ENCODE measurements at regions not wholly inside any gene's neighbourhood (a gene's known extent, or its start where the extent isn't known, plus 50 kb on each side); places are given as distances from the start of the nearest gene placed in this dataset.

DNA sequence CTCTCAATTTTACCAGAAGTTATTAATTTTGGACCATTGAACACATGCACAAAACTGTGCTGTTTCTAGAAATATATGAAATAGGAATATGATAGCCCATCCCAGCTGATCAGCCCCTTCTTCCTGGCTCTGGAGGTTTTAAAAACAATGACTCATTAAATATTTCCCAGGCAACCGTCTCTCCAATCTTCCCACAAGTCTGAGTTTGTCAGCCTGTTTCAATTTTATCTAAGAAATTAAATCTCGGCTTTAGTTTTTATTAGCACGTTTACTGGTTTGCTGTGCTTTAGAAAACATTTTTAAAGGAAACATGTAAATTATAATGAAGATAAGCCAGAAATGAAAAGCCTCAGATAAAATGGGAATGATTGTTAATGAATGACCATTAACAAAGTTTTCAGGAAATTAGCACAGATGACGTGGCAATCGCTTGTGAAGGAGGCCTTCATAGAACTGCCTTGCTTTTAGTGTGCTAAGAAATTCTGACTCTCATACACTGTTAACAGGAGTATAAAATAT, 89.3 kb upstream of the RAP1B start:
- ATAC-seq: no peak
- H3K27ac Mint-ChIP-seq: no peak overlapping the region
- H3K4me3 Mint-ChIP-seq: no peak overlapping the region
- CTCF ChIA-PET: interaction anchor here (1.0 to 1.5 kb wide), 2 partner anchors 18 to 45 kb away, joined by 3 read pairs; no protein-coding TSS in a partner anchor
- H3K9me3 Mint-ChIP-seq (ENCODE audit: low read depth): no peaks in the 10 kb centered on the region
- no peaks in the 10 kb centered on the region for H3K4me1 Mint-ChIP-seq
- DNase-seq: no peak
- H3K27me3 Mint-ChIP-seq: peaks cover 3% of the 10 kb centered on the region
- H3K36me3 Mint-ChIP-seq: no peaks in the 10 kb centered on the region

- CTCF ChIA-PET: interaction anchor here (1.5 kb wide), 1 partner anchor 17 kb away, joined by 3 read pairs; no protein-coding TSS in a partner anchor
- H3K36me3 Mint-ChIP-seq: no peaks in the 10 kb centered on the region
- H3K4me3 Mint-ChIP-seq: no peak overlapping the region
- H3K9me3 Mint-ChIP-seq (ENCODE audit: low read depth): no peaks in the 10 kb centered on the region
- ATAC-seq (no peak), DNase-seq (no peak)
- H3K27me3 Mint-ChIP-seq: peaks cover 3% of the 10 kb centered on the region
- no peaks in the 10 kb centered on the region for H3K4me1 Mint-ChIP-seq
- no peak overlapping the region for H3K27ac Mint-ChIP-seq
Measured at GRCh38 chr12:68521848-68522502, 88.7 kb upstream of the RAP1B start.

DNA sequence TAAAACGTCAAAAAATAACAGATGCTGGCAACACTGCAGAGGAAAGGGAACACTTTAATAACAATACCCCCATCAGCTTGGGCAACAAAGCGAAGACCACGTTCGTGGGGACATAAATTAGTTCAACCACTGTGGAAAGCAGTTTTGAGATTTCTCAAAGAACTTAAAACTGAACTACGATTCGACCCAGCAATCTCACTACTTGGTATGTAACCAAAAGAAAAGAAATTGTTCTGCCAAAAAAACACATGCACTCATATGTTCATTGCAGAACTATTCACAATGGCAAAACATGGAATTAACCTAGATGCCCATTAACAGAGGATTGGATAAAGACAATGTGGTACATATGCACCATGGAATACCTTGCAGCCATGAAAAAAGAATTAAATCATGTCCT, 81.2 kb upstream of the RAP1B start:
- no peaks in the 10 kb centered on the region for H3K27me3 Mint-ChIP-seq
- CTCF ChIA-PET: no interaction called here

DNA sequence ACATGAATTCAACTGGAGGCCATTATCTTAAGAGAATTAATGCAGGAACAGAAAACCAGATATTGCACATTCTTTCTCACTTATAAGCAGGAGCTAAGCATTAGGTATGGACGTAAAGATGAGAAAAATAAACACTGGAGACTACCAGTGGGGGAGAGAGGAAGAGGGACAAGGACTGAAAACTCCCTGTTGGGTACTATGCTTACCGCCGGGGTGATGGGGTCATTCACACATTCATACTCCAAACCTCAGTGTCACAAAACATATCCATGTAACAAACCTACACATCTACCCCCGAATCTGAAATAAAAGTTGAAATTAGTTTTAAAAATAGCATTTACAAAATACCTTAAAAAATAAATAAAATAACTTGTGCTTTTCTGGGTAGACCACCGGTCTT, 80.8 kb upstream of the RAP1B start:
- DNase-seq (no peak), ATAC-seq (no peak)
- Mint-ChIP-seq H3K4me3 (no peak overlapping the region), H3K27me3 (no peaks in the 10 kb centered on the region), H3K9me3 (ENCODE audit: low read depth) (peaks cover 6% of the 10 kb centered on the region), H3K36me3 (peaks cover 5% of the 10 kb centered on the region), H3K27ac (no peak overlapping the region), H3K4me1 (peaks cover 8% of the 10 kb centered on the region)
- CTCF ChIA-PET: no interaction called here

More for the DNA sequence above, 81.2 kb upstream of the RAP1B start:
- Mint-ChIP-seq H3K4me3 (no peak overlapping the region), H3K27ac (no peak overlapping the region), H3K9me3 (ENCODE audit: low read depth) (peaks cover 6% of the 10 kb centered on the region), H3K4me1 (peaks cover 8% of the 10 kb centered on the region), H3K36me3 (peaks cover 5% of the 10 kb centered on the region)
- DNase-seq (no peak), ATAC-seq (no peak)

DNA sequence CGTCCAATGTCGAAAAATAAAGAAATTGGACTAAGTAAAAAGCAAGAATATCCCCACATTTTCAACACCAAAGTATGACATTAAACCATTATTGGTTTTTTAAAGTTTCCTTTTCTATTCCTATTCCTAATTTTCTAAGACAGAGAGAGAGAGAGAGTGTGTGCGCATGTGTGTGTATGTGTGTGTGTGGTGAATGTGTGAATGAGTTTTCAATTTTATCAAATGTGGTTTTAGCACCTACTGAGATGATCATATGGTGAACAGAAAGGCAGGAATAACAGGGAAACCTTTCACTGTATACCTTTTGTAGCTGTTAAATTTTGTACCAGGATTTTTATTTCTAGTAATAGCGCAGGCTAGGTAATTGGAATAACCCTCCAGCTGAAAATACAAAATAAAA, 80.4 kb upstream of the RAP1B start:
- CTCF ChIA-PET: no interaction called here
- ATAC-seq: no peak
- H3K4me3 Mint-ChIP-seq: no peak overlapping the region

GRCh38 chr12:68530965-68531364, 79.7 kb upstream of the RAP1B start:
- peaks cover 8% of the 10 kb centered on the region for H3K4me1 Mint-ChIP-seq
- H3K36me3 Mint-ChIP-seq: peaks cover 5% of the 10 kb centered on the region
- no peak for DNase-seq
- peaks cover 6% of the 10 kb centered on the region for H3K9me3 Mint-ChIP-seq (ENCODE audit: low read depth)
- H3K27me3 Mint-ChIP-seq: no peaks in the 10 kb centered on the region
- no peak overlapping the region for H3K4me3 Mint-ChIP-seq
- CTCF ChIA-PET: no interaction called here
- no peak overlapping the region for H3K27ac Mint-ChIP-seq
- no peak for ATAC-seq

More for the DNA sequence above, 80.4 kb upstream of the RAP1B start:
- H3K9me3 Mint-ChIP-seq (ENCODE audit: low read depth): peaks cover 6% of the 10 kb centered on the region
- H3K4me1 Mint-ChIP-seq: peaks cover 8% of the 10 kb centered on the region
- H3K27ac Mint-ChIP-seq: no peak overlapping the region
- peaks cover 5% of the 10 kb centered on the region for H3K36me3 Mint-ChIP-seq
- DNase-seq: no peak
- H3K27me3 Mint-ChIP-seq: no peaks in the 10 kb centered on the region

DNA sequence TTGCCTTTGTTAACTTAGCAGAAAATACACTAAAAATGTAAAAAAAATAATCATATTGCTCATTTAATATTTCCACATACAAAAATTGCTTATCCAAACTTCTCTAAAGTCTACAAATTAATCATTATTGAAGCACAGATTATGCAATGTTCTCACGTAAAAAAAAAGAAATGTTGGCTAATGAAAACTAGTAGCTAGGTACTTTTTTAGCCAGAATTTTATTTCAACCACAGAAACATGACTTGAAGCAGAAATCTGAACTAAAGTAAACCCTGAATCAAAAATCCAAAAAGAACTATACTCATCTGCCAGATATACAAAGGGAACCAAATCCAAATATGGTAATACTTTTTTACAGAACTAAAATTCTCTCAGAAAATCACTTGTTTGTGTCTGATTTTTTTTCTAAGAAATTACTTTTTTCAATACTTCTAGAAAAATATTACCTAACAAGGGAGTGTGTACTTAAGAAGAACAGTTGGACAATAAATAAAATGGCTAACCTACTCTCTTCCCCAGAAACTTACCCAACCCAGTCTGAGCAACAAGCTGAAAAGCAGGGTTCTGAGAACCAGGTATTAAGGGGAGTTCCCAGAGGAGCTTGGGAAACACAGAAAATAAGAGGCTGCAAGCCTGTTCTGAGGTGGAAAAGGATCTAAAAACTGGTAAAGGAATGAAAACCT, 78.4 kb upstream of the RAP1B start:
- ATAC-seq (no peak), DNase-seq (no peak)
- peaks cover 3% of the 10 kb centered on the region for H3K9me3 Mint-ChIP-seq (ENCODE audit: low read depth)
- peaks cover 14% of the 10 kb centered on the region for H3K4me1 Mint-ChIP-seq
- H3K4me3 Mint-ChIP-seq: no peak overlapping the region
- no peaks in the 10 kb centered on the region for H3K27me3 Mint-ChIP-seq
- no peak overlapping the region for H3K27ac Mint-ChIP-seq
- CTCF ChIA-PET: interaction anchor here (1.0 kb wide), 1 partner anchor 115 kb away, joined by 3 read pairs; no protein-coding TSS in a partner anchor
- peaks cover 4% of the 10 kb centered on the region for H3K36me3 Mint-ChIP-seq

DNA sequence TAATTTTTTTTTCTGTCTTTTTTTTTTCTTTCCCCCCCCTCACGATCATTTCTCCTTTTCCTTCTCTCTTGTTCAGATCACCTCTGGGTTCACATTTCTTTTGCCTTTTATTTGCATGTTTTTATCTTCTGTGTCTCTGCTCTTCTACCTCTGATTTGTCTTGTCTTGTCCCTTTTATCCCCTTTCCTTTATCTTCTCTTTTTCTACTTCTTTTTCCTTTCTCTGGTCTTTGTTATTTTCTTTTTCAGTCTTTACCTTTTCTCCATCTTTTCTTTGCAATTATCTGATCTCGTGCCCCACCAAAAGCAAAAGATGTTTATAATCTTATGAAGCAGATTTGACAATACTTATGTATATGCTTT, 77.8 kb upstream of the RAP1B start:
- peaks cover 2% of the 10 kb centered on the region for H3K36me3 Mint-ChIP-seq
- no peak overlapping the region for H3K27ac Mint-ChIP-seq
- DNase-seq (no peak), ATAC-seq (no peak)
- no peak overlapping the region for H3K4me3 Mint-ChIP-seq
- CTCF ChIA-PET: no interaction called here
- no peaks in the 10 kb centered on the region for H3K27me3 Mint-ChIP-seq
- H3K4me1 Mint-ChIP-seq: peaks cover 15% of the 10 kb centered on the region
- no peaks in the 10 kb centered on the region for H3K9me3 Mint-ChIP-seq (ENCODE audit: low read depth)

DNA sequence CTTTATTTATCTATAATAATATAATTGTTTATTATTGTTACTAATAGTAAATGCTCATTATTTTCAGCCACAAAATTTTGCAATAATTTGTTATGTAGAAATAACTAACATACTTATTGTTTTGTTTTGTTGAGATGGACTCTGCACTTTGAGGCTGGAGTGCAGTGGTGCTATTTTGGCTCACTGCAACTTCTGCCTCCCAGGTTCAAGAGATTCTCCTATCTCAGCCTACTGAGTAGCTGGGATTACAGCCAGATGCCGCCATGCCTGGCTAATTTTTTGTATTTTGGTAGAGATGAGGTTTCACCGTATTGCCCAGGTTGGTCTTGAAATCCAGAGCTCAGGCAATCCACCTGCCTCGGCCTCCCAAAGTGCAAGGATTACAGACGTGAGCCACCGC, 76.6 kb upstream of the RAP1B start:
- CTCF ChIA-PET: no interaction called here
- Mint-ChIP-seq H3K9me3 (ENCODE audit: low read depth) (no peaks in the 10 kb centered on the region), H3K36me3 (no peaks in the 10 kb centered on the region), H3K4me1 (peaks cover 24% of the 10 kb centered on the region), H3K4me3 (no peak overlapping the region), H3K27ac (no peak overlapping the region), H3K27me3 (no peaks in the 10 kb centered on the region)
- ATAC-seq: no peak
- no peak for DNase-seq

GRCh38 chr12:68536885-68537485, 73.7 kb upstream of the RAP1B start:
- H3K4me3 Mint-ChIP-seq: no peak overlapping the region
- DNase-seq (no peak), ATAC-seq (no peak)
- CTCF ChIA-PET: no interaction called here
- peaks cover 4% of the 10 kb centered on the region for H3K36me3 Mint-ChIP-seq
- H3K9me3 Mint-ChIP-seq (ENCODE audit: low read depth): peaks cover 3% of the 10 kb centered on the region
- H3K27me3 Mint-ChIP-seq: peaks cover 2% of the 10 kb centered on the region
- H3K27ac Mint-ChIP-seq: no peak overlapping the region
- H3K4me1 Mint-ChIP-seq: peaks cover 41% of the 10 kb centered on the region

DNA sequence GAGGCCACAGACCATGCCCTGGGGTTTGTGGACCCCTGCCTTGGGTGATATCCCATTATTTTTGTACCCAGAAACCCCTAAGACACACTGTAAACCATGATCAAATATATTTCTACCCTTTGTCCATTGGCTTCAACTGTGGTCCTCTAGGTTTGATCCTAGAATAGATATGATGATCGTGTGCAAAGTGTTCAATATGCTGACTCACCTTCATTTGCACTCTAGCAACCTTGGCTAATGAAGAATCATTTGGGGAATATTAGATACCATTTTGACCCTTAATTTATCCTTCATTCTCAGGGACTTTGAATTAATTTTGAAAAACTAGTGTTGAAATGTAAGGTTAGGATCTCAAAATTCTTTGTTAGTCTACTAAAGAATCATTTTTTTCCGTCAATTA, 73.1 kb upstream of the RAP1B start:
- DNase-seq: no peak
- CTCF ChIA-PET: interaction anchor here (1.5 to 1.6 kb wide), 2 partner anchors 52 to 88 kb away, joined by 3 read pairs; no protein-coding TSS in a partner anchor
- Mint-ChIP-seq H3K4me3 (no peak overlapping the region), H3K36me3 (peaks cover 4% of the 10 kb centered on the region), H3K9me3 (ENCODE audit: low read depth) (peaks cover 3% of the 10 kb centered on the region), H3K27me3 (peaks cover 2% of the 10 kb centered on the region), H3K4me1 (peaks cover 41% of the 10 kb centered on the region), H3K27ac (no peak overlapping the region)
- ATAC-seq: no peak

DNA sequence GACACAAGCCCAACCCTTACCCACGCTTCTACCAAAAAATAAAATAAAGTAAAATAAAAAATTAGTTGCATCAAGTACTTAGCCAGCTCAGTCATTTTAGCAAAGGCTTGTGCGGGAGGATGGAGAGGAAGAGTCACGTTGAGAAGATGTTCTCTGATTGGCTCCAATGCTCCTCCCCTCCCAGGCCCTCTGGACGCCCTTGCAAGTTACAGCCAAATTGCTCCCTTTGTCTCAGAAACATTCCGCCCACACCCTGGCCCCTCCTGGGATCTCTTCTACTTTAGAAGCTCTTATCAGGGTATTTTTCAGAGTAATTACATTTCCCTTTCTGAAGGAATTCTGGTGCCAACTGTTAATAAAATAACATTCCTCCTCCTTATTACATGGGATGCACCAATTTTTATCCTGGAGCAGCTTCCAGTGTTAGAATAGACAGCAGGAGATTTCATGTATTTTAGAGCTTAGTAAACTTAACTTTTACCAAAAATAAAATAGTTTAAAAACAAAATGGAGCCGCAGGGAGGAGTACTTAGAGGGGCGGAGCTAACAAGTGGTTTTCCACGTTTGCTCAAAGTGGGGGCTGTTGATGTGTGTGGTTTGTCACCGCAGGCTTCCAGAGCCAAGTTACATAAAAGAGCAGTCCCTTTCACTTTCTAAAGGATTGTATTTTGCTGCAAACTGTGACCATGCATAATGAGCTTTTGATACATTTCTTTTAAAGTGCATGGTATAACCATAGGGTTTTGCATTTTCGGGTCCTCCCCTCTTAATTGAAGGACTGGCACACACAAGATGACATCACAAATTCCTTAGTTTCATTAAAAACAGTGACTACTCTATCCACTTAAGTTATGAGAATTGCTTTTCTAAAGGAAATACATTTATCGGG, 71.7 kb upstream of the RAP1B start:
- Mint-ChIP-seq H3K9me3 (ENCODE audit: low read depth) (peaks cover 5% of the 10 kb centered on the region), H3K4me1 (peaks cover 37% of the 10 kb centered on the region), H3K36me3 (peaks cover 6% of the 10 kb centered on the region), H3K27ac (peak overlapping the region; percentile 46), H3K27me3 (peaks cover 2% of the 10 kb centered on the region), H3K4me3 (no peak overlapping the region)
- DNase-seq: peak; percentile 77
- ATAC-seq: peak; percentile 84
- CTCF ChIA-PET: interaction anchor here (0.9 to 1.6 kb wide), 5 partner anchors 17 to 90 kb away, joined by 3 read pairs; partner anchors contain the start of gene RAP1B

- H3K4me3 Mint-ChIP-seq: no peak overlapping the region
- peaks cover 5% of the 10 kb centered on the region for H3K9me3 Mint-ChIP-seq (ENCODE audit: low read depth)
- ATAC-seq: no peak
- no peak for DNase-seq
- H3K4me1 Mint-ChIP-seq: peaks cover 37% of the 10 kb centered on the region
- peaks cover 6% of the 10 kb centered on the region for H3K36me3 Mint-ChIP-seq
- H3K27me3 Mint-ChIP-seq: peaks cover 2% of the 10 kb centered on the region
- H3K27ac Mint-ChIP-seq: no peak overlapping the region
- CTCF ChIA-PET: interaction anchor here (1.2 kb wide), 1 partner anchor 18 kb away, joined by 3 read pairs; no protein-coding TSS in a partner anchor
Measured at GRCh38 chr12:68539615-68539952, 71.1 kb upstream of the RAP1B start.
